ENCODE measurements at regions not wholly inside any gene's neighbourhood (a gene's known extent, or its start where the extent isn't known, plus 50 kb on each side); places are given as distances from the start of the nearest gene placed in this dataset.

- TF ChIP-seq ZBTB44 (tag by site-specific recombination; IDR thresholded peaks at IDR 0.05) (no peak), ZNF513 (tag by site-specific recombination; IDR thresholded peaks at IDR 0.05) (no peak), ZBTB6 (tag by site-specific recombination; IDR thresholded peaks at IDR 0.05) (no peak), ZNF704 (tag by site-specific recombination; IDR thresholded peaks at IDR 0.05) (no peak)
These were observed 196.2 kb upstream of the TENT5D start for GRCh38 chrX:80223982-80224579.

Data from HEK293 (cell line).